Smooth muscle cell (in vitro differentiated cells): ENCODE measurements at regions not wholly inside any gene's neighbourhood (a gene's known extent, or its start where the extent isn't known, plus 50 kb on each side); places are given as distances from the start of the nearest gene placed in this dataset.

Experiments used
- DNase-seq: peaks from one replicate; lab custom pipeline; 2025; ENCODE audit not compliant: unreplicated experiment; lab: John Stamatoyannopoulos, UW
- H2AFZ ChIP-seq: fragments of 200-600 bp; sonication (generic); 2 replicates; pipeline ENCODE4 v1.6.0; 2016; ENCODE audit warnings: antibody characterized with exemption, low read depth, mild to moderate bottlenecking
- H3F3A ChIP-seq: fragments of 200-600 bp; sonication (generic); 2 replicates; pipeline ENCODE4 v1.6.0; 2017; ENCODE audit warnings: antibody characterized with exemption, low read depth
- H3K27ac ChIP-seq: fragments of 200-600 bp; sonication (generic); 2 replicates; pipeline ENCODE4 v1.5.1; 2016; ENCODE audit warnings: low read depth, mild to moderate bottlenecking
- H3K27me3 ChIP-seq: fragments of 200-600 bp; sonication (generic); 2 replicates; pipeline ENCODE4 v1.6.1; 2016; ENCODE audit warnings: low read depth, mild to moderate bottlenecking
- H3K36me3 ChIP-seq: fragments of 200-600 bp; sonication (generic); 2 replicates; pipeline ENCODE4 v1.5.1; 2016; ENCODE audit warnings: low read depth
- H3K4me1 ChIP-seq: fragments of 200-600 bp; sonication (generic); 2 replicates; pipeline ENCODE4 v1.5.1; 2016; ENCODE audit warnings: low read depth
- H3K4me2 ChIP-seq: fragments of 200-600 bp; sonication (generic); 2 replicates; pipeline ENCODE4 v1.6.0; 2016; ENCODE audit warnings: mild to moderate bottlenecking
- H3K4me3 ChIP-seq: fragments of 200-600 bp; sonication (generic); 2 replicates; pipeline ENCODE4 v1.5.1; 2016; ENCODE audit warnings: mild to moderate bottlenecking
- H3K79me2 ChIP-seq: fragments of 200-600 bp; sonication (generic); 2 replicates; pipeline ENCODE4 v1.6.0; 2016; ENCODE audit warnings: low read depth, mild to moderate bottlenecking
- H3K9ac ChIP-seq: fragments of 200-600 bp; sonication (generic); 2 replicates; pipeline ENCODE4 v1.6.0; 2016; ENCODE audit warnings: low read depth
- H3K9me3 ChIP-seq: fragments of 200-600 bp; sonication (generic); replicated peaks from 2 replicates; pipeline ENCODE4 v1.5.1; 2016; ENCODE audit warnings: low read depth
- H4K20me1 ChIP-seq: fragments of 200-600 bp; sonication (generic); 2 replicates; pipeline ENCODE4 v1.6.0; 2016; ENCODE audit warnings: low read depth
- CTCF ChIP-seq: fragments of 200-600 bp; sonication (generic); IDR thresholded peaks from 2 replicates; pipeline ENCODE4 v1.5.1; 2017; ENCODE audit warnings: borderline replicate concordance, mild to moderate bottlenecking, antibody characterized with exemption; ENCODE audit not compliant: insufficient read depth, poor library complexity, severe bottlenecking
- WGBS: methylation state at CpG from one replicate; pipeline ENCODE4 v1.1.7; 2016; ENCODE audit warnings: low lambda C conversion rate; 5-methylcytosine and 5-hydroxymethylcytosine counted together

GRCh38 chr14:28820677-28821076, 54.1 kb downstream of the FOXG1 start:
- Histone ChIP-seq H3K27ac (no peak overlapping the region), H3K4me2 (no peak overlapping the region), H3K79me2 (no peaks in the 10 kb centered on the region), H3K4me3 (no peak overlapping the region), H3K36me3 (no peaks in the 10 kb centered on the region), H3K9me3 (no peaks in the 10 kb centered on the region), H3K27me3 (no peaks in the 10 kb centered on the region), H4K20me1 (no peaks in the 10 kb centered on the region), H3K9ac (no peak overlapping the region), H3F3A (no peaks in the 10 kb centered on the region), H3K4me1 (no peaks in the 10 kb centered on the region), H2AFZ (no peak overlapping the region)
- no peak for TF ChIP-seq CTCF
- no peak for DNase-seq
- 84% methylated on average over 1 of the region's 1 CpG for WGBS

- DNase-seq = no peak
- Histone ChIP-seq H4K20me1 (no peaks in the 10 kb centered on the region), H3K27me3 (no peaks in the 10 kb centered on the region), H3F3A (no peaks in the 10 kb centered on the region), H3K36me3 (no peaks in the 10 kb centered on the region), H3K9ac (no peak overlapping the region), H3K27ac (no peak overlapping the region), H3K4me1 (no peaks in the 10 kb centered on the region), H3K4me3 (no peak overlapping the region), H3K4me2 (no peak overlapping the region), H3K79me2 (no peaks in the 10 kb centered on the region), H3K9me3 (no peaks in the 10 kb centered on the region), H2AFZ (no peak overlapping the region)
- no peak for TF ChIP-seq CTCF
Observed at GRCh38 chr14:28821993-28822392, 55.4 kb downstream of the FOXG1 start.

GRCh38 chr14:28823245-28823644, 56.7 kb downstream of the FOXG1 start:
- 93% methylated on average over 1 of the region's 1 CpG for WGBS
- Histone ChIP-seq H2AFZ (no peak overlapping the region), H3K27ac (no peak overlapping the region), H3K4me3 (no peak overlapping the region), H3K36me3 (no peaks in the 10 kb centered on the region), H4K20me1 (no peaks in the 10 kb centered on the region), H3K4me1 (no peaks in the 10 kb centered on the region), H3K79me2 (no peaks in the 10 kb centered on the region), H3K9ac (no peak overlapping the region), H3F3A (no peaks in the 10 kb centered on the region), H3K27me3 (no peaks in the 10 kb centered on the region), H3K9me3 (no peaks in the 10 kb centered on the region), H3K4me2 (no peak overlapping the region)
- TF ChIP-seq CTCF = no peak
- no peak for DNase-seq

- no peaks in the 10 kb centered on the region for H4K20me1 ChIP-seq
- TF ChIP-seq CTCF = no peak
- H3K4me3 ChIP-seq = no peak overlapping the region
- no peaks in the 10 kb centered on the region for H3K4me1 ChIP-seq
- no peak overlapping the region for H2AFZ ChIP-seq
- H3F3A ChIP-seq = no peaks in the 10 kb centered on the region
- no peak for DNase-seq
- H3K9me3 ChIP-seq = no peaks in the 10 kb centered on the region
- no peak overlapping the region for H3K9ac ChIP-seq
- no peak overlapping the region for H3K4me2 ChIP-seq
- 95% methylated on average over 22 of the region's 22 CpGs for WGBS
- no peaks in the 10 kb centered on the region for H3K79me2 ChIP-seq
- no peak overlapping the region for H3K27ac ChIP-seq
- no peaks in the 10 kb centered on the region for H3K36me3 ChIP-seq
- H3K27me3 ChIP-seq = no peaks in the 10 kb centered on the region
Observed at GRCh38 chr14:28830115-28830534, 63.5 kb downstream of the FOXG1 start.
